ENCODE measurements at regions not wholly inside any gene's neighbourhood (a gene's known extent, or its start where the extent isn't known, plus 50 kb on each side); places are given as distances from the start of the nearest gene placed in this dataset.

GRCh38 chr2:147440734-147441133, 404.1 kb upstream of the ACVR2A start:
- TF ChIP-seq KLF1 (tag by site-specific recombination; IDR thresholded peaks at IDR 0.05) (no peak), CTCF (tag by site-specific recombination; IDR thresholded peaks at IDR 0.05) (no peak), ZNF121 (tag by site-specific recombination; IDR thresholded peaks at IDR 0.05) (no peak), REST (tag by site-specific recombination; IDR thresholded peaks at IDR 0.05) (no peak), ZNF350 (tag by site-specific recombination; IDR thresholded peaks at IDR 0.05) (no peak)

Measured in HEK293 (cell line).